GM19238 (cell line): ENCODE measurements at regions not wholly inside any gene's neighbourhood (a gene's known extent, or its start where the extent isn't known, plus 50 kb on each side); places are given as distances from the start of the nearest gene placed in this dataset.
"Not testable (repeated sequence)": the region's sequence is repeated elsewhere in the genome, so short reads cannot be mapped to it uniquely, and the experiment has no call there.

Source experiments
- DNase-seq: peaks from one replicate; pipeline ENCODE4 v3.0.0; 2011; ENCODE audit warnings: low spot score; ENCODE audit not compliant: insufficient read length

DNA sequence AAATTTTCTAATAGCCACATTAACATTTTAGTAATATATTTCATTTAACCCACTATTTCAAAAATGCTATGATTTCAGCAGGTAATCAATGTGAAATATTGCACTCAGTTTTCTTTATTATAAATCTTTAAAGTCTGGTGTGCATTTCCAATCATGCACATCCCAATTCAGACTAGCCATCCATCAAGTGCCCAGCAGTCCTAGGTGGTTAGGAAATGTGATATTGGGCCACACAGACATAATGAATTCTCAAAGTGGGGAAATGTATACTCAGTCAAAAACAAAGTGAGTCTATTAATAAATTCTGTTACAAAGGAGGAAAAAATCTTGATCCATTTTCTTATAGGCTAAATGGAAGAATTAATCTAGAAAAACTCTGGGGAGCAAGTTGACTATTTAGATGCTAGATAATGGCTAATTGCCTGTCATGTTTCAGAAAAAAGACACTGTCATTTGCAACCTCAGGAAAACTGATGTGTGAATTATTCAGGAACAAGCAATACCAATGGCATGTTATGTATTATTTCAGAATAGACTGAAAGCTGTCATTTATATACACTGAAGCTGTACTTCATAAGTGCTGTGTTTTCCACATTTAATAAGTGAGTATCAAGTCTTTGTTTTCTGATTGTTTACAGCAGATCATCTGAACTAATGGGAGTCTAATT lies 629.1 kb upstream of the ADARB2 start:
- no peak for DNase-seq

GRCh38 chr10:2362331-2362730 lies 625.0 kb upstream of the ADARB2 start:
- no peak for DNase-seq

GRCh38 chr10:2358586-2358985 lies 621.3 kb upstream of the ADARB2 start:
- no peak for DNase-seq

DNA sequence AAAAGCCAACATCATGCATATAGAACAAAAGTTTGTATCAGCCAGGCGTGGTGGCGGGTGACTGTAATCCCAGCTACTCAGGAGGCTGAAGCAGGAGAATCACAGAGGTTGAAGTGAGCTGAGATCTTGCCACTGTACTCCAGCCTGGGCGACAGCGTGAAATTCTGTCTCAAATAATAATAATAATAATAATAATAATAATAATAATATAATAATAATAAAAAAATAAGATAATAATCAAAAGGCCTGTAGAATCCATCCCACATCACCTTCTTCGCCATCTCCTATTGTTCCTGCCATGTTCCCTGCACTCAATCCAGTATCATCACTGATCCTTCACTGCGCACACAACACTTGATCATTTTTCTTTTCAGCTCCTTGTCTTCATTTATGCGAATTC lies 619.3 kb upstream of the ADARB2 start:
- no peak for DNase-seq

DNA sequence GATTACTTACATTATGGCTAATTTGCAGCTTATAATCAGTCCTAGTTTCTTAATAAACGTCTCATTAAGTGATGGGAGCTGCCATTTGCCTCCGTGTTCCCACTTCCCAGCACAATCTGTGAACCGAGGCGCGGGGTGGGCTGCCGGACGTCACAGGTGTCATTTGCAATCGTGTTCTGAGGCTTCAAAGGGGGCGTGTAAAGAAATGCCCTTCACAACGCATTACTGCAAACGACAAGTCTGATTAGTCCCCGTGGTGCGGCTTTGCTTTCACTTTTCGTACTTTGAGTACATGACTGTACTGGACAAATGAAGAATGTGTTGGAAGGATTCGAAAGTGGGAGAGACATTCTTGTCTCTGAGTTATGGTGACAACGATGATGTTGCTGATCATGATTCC lies 614.2 kb upstream of the ADARB2 start:
- DNase-seq, result no peak

- no peak for DNase-seq
Measured at GRCh38 chr10:2342206-2342605, 604.9 kb upstream of the ADARB2 start.

GRCh38 chr10:2340831-2341647 lies 603.7 kb upstream of the ADARB2 start:
- DNase-seq, result no peak

GRCh38 chr10:2335626-2336025 lies 598.3 kb upstream of the ADARB2 start:
- no peak for DNase-seq

DNA sequence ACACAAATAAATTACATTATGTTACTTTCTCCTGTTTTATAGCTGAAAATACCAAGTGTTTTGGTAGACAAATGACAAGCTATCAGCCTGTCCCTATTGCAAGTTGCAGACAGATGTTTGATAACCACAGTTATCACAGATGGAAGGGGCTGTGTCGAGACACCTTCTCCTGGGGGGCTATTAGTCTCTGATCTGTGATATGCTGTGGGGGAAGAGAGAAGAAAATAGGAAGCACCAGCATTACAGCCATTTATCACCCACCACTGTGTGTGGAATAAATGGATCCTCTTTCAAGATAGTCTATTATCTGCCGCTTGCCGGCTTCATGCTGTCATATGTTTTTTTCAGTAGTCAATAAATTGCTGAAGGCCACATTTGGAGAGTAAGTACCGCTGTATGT lies 597.2 kb upstream of the ADARB2 start:
- DNase-seq, result no peak

DNA sequence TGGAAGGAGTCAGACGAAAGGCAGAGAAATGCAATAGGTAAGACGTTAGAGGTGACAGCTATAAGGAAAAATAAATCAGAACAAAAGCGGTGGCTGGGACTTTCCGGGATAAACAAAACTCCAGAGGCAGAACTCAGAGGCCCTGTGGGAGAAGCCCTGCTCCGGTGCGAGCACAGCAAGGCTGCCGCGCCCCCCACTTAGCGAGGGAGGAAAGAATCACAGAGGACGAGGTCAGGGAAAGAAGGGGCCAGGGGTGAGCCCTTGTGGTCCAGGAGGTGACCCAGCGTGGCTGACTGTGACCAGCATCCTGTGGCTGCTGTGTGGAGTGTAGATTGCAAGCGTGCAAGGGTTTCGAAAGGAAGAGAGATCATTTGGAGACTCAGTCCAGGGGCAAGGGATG lies 591.8 kb upstream of the ADARB2 start:
- DNase-seq, result no peak

- DNase-seq, result no peak
Measured at GRCh38 chr10:2326411-2326810, 589.1 kb upstream of the ADARB2 start.

- not testable (repeated sequence) for DNase-seq
Measured at GRCh38 chr10:2315045-2315485, 577.7 kb upstream of the ADARB2 start.

- DNase-seq, result no peak
Measured at GRCh38 chr10:2306081-2306480, 568.8 kb upstream of the ADARB2 start.

GRCh38 chr10:2303169-2303568 lies 565.8 kb upstream of the ADARB2 start:
- DNase-seq, result no peak

DNA sequence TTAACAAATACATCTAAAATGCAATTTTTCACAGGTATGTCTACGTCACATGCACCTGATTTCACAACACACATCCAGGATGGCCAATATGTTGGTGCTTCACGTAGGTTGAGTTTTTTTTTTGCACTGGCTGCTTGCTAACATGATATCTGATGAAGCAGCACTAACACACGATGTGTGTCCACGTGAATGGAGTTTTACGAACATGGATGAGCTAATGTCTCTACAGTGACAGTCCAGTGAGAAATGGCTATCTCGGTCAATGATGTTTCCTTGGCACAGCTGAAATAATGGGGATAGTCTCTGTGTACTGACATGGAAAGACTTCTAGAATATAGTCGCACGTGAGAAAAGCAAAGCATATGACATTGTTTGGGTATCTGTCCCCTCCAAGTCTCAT lies 563.9 kb upstream of the ADARB2 start:
- DNase-seq, result no peak

DNA sequence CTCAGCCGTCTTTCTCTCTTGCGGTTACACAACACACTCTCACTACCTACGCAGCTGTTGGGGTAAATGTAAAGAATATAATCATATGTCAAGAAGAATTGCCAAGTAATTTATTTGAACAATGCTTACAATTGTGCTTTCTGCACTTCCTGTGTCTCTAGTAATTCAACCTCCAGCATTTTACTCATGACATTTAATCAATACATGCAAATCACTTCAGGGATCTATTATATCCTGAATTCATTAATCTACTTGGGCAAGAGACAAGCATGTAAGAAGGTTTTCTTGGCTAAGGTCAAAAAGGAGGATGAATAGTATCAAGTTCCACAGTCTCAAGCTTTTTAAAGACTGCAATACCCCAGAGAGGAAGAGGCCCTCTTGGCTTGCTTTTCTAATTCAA lies 562.9 kb upstream of the ADARB2 start:
- DNase-seq, result no peak

DNA sequence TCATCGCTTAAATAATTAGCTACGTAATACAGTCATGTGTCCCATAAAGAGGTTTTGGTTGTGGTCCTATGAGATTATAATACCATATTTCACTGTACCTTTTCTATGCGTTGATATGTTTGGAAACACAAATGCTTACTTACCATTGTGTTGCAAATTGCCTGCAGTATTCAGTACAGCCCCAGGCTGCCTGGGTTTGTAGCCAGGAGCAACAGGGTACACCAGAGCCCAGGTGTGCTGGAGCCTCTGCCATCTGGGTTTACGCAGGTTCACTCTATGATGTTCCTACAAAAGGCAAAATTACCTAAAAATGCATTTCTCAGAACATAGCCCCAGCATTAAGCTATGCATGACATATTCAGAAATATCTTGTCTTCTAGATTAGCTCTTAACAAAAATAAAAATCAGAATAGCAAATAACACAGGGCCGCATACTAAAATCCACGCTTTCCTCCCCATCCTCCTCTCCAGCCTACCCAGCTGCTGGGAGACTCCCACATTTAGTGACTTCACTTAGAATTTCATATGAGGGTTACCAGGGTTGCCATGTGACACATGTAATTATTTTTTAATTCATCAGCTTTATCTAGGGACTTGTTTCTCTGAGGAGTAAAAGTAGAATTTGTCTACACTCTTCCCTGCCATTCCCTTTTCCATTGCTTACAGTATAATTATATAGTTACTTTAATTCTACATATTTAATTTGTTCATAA lies 559.0 kb upstream of the ADARB2 start:
- DNase-seq, result no peak

GRCh38 chr10:2294739-2295138 lies 557.4 kb upstream of the ADARB2 start:
- DNase-seq, result no peak

- DNase-seq, result no peak
Measured at GRCh38 chr10:2284071-2284470, 546.7 kb upstream of the ADARB2 start.

DNA sequence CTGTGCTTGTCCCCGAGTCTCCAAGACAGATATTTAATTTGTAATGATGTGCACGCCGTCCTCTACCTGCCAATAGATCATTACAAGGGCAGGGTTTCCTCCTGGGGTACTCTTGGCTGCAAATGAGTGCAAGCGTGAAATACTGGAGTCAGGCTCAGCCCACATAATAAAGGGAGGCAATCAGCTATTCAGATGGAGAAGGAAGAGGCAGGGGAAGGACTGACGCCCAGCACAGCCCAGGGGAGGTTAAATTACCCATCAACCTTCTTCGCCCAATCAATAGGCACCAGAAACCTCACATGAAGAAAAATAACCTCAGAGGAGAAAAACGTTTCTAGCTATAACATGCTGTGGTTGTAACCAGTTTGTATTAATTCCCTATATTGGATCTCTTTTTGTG lies 544.9 kb upstream of the ADARB2 start:
- DNase-seq, result no peak

DNA sequence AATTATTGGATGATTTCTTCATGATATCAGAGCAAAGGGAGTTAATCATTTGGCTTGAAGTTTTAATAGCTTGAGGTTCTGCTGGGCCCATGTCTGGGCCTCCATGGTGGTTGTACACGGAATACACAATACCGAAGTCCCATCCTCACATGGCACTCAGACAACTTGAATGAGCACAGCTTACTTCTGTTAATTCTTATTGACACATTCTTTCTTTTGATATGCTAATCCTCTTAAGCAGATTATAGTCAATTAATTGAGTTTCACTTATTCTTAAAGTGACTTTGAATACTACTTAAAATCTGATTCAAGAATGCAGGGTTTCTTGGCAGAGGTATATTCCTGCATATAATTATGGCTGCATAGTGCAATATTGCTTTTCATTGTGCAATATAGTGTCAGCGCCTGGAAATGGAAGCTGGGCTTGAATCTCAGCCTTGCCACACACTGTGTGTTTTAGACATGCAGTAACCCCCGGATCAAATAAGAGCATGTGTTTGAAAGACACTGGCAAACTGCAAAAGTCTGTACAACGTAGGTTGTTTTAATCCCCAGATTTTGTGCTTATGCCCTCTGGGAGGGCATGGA lies 543.5 kb upstream of the ADARB2 start:
- no peak for DNase-seq

GRCh38 chr10:2279711-2280110 lies 542.4 kb upstream of the ADARB2 start:
- no peak for DNase-seq
